ENCODE measurements at regions not wholly inside any gene's neighbourhood (a gene's known extent, or its start where the extent isn't known, plus 50 kb on each side); places are given as distances from the start of the nearest gene placed in this dataset.

- no peak for TF ChIP-seq CTCF (conservative IDR thresholded peaks at IDR 0.05; ENCODE audit: low read length)
- TF ChIP-seq EZH2phosphoT487 (IDR thresholded peaks at IDR 0.05; ENCODE audit: borderline replicate concordance, low read depth, low read length) = no peak
Measured at GRCh38 chr2:209097168-209097567, 326.7 kb upstream of the MAP2 start.
